GM18867 (cell line): ENCODE measurements at regions not wholly inside any gene's neighbourhood (a gene's known extent, or its start where the extent isn't known, plus 50 kb on each side); places are given as distances from the start of the nearest gene placed in this dataset.
"Not testable (repeated sequence)": the region's sequence is repeated elsewhere in the genome, so short reads cannot be mapped to it uniquely, and the experiment has no call there.

Source experiments
- ATAC-seq: cut with Tn5 transposase; IDR thresholded peaks from one replicate; pipeline ENCODE4 v1.9.1; 2021; ENCODE audit warnings: mild to moderate bottlenecking, moderate library complexity; ENCODE audit not compliant: unreplicated experiment

DNA sequence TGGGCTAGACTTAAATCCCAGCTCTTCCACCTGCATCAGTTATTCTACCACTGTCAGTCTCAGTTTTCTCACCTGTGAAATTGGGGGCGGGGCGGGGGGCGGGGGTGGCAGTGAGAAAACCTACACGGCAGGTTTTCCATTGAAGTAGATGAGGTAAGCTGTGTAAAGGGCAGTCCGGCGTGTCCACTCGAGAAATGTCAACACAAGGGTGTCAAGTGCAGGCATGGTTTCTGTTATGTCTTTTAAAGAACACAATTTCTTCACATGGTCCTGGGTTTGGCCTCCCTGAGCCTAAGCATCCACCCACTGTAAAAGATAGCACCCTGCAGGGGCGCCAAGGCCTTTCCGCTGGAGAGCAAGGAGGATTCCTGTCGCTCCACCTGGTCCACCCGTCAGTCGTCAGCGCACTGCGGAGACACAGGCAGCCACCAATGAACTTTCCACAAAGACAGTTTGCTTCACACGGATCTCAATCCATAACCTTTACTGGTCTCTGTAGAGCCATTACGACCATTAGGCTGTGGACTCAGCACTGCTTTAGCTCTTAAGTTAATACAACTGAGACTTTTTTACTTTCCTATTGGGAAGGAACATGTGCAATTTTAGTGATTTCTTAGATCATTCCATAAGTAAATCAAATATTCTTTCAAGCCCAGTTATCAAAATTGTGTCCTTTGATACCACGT is 99.5 kb upstream of the FOXB1 start:
- no peak for ATAC-seq

GRCh38 chr15:59896663-59897074 is 107.4 kb upstream of the FOXB1 start:
- ATAC-seq: no peak

- ATAC-seq: no peak
Measured at GRCh38 chr15:59894835-59895234, 109.3 kb upstream of the FOXB1 start.

DNA sequence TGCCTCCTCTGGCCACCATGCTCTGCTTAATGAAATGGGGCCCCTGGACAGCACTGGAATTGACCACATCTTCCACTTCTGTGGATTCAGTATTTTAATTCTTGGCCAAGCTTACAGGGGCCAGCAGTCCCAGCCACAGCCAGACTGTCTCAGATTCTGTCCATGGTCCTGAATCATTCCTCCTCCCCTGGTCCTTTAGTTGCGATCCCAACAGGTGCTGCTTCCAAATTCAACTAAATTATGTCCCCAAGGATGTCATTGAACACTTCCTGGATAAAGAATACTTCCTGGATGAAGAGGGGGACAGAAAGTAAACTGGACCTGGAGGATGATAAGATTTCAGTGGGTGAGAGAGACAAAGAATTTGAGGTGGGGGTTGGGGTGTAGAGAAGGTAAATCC is 111.1 kb upstream of the FOXB1 start:
- ATAC-seq: no peak

DNA sequence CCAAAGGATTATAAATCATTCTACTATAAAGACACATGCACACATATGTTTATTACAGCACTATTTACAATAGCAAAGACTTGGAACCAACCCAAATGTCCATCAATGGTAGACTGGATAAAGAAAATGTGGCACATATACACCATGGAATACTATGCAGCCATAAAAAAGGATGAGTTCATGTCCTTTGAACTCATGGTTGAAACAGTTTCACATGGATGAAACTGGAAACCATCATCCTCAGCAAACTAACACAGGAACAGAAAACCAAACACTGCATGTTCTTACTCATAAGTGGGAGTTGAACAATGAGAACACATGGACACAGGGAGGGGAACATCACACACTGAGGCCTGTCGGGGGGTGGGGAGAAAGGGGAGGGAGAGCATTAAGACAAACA is 116.2 kb upstream of the FOXB1 start:
- not testable (repeated sequence) for ATAC-seq

- no peak for ATAC-seq
Measured at GRCh38 chr15:59887211-59887610, 116.9 kb upstream of the FOXB1 start.

- ATAC-seq: no peak
Measured at GRCh38 chr15:59886441-59886840, 117.7 kb upstream of the FOXB1 start.

- ATAC-seq: no peak
Measured at GRCh38 chr15:59885832-59886231, 118.3 kb upstream of the FOXB1 start.

DNA sequence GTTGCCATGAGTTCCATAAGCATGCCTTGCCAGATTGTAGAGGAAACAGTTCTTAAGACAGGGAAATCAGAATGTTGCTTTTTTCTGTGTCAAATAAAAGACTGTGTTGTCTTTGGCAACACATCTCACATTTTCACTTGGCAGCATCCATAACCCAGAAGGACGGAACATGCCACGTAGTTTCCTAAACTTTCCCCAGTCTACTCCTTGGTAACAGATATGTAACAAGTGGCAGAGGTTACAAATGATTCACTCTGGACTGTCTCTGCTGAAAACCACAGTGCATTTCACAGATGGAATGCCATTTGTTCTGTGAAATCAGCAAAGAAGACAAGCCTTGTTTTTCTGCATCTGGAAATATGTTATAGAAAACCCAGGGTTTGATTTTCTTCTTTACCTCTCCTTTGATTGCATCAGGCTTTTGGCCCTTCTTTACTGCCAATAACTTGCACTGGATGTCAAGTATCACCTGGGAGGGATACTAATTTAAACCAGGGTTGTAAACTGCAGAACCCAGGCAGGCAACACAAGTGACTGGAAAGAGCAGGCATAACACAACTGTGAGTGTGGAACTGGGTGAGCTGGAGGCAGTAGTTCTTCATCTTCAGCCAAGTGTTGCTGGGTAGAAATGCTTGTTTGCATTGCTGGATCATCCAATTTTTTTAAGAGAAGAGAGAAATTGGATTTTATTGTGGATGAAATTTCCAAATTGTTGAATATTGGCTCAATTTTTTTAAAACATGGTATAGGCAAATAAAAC is 124.4 kb upstream of the FOXB1 start:
- no peak for ATAC-seq

DNA sequence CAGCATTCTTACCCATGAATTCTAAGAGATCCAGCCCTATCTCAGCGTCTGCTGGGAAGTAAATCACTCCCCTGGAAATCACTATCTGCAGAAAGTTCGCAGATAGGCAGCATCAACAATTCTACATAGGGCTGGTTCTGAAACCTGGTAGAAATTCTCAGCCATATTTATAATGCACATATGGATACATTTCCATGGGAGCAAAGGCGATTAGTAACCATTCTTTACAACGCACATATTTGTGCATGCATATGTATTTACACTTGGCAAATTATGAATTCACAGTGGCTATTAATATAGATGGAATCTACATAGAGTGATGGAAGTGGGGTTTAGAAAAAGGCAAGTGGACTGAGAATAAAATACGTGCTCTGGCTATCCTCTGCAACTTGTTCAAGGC is 128.0 kb upstream of the FOXB1 start:
- ATAC-seq: no peak

- no peak for ATAC-seq
Measured at GRCh38 chr15:59873644-59874272, 130.4 kb upstream of the FOXB1 start.

- ATAC-seq: no peak
Measured at GRCh38 chr15:59867086-59867855, 136.8 kb upstream of the FOXB1 start.

- ATAC-seq: no peak
Measured at GRCh38 chr15:59866642-59867041, 137.5 kb upstream of the FOXB1 start.

GRCh38 chr15:59862191-59863155 is 141.6 kb upstream of the FOXB1 start:
- no peak for ATAC-seq

DNA sequence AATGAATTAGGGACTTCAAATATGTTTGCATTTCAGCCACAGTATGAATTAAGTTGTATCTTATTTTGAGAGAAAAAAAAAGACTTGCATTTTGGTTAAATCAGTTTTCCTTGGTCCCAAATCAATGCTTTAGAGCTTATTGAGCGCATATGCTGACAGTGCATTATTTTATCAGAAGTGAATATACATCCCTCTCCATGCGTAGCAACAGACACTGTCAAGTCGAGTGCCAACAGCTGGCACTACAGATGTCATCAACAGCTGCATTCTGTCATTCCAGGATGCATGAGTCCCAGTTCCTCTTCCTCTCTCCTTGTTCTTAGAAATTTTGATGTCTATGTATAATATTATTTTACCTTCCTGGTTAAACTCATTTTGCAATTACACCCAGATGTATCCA is 156.1 kb upstream of the FOXB1 start:
- no peak for ATAC-seq

DNA sequence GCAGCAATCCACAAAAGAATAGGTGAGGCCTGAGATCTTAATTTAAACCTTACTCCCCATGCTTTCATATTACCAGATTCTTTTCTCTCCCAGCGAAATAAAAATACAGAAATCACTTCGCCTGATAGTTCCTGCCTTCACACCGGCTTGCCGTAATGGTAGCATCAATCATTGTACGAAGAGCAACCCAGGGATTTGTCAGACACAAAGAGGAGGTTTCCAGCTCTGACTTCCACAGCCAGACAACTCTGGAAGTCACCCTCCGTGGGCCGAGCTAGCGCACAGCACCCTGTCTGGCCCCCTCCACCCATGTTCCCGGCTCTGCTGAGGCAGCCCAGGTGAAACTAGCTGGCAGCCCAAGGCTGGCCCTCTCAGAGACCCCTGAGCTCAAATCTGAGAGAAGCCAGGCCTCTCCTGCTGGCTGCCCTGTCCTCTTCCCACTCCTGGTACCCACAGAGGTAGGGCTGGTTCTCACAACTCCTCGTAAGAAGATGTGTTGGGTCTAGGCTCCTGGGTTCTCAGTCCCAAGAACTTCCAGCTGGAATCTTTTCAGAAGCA is 156.9 kb upstream of the BNIP2 start:
- no peak for ATAC-seq

GRCh38 chr15:59843609-59844008 is 154.5 kb upstream of the BNIP2 start:
- ATAC-seq: no peak

- ATAC-seq: no peak
Measured at GRCh38 chr15:59841036-59841435, 151.9 kb upstream of the BNIP2 start.

DNA sequence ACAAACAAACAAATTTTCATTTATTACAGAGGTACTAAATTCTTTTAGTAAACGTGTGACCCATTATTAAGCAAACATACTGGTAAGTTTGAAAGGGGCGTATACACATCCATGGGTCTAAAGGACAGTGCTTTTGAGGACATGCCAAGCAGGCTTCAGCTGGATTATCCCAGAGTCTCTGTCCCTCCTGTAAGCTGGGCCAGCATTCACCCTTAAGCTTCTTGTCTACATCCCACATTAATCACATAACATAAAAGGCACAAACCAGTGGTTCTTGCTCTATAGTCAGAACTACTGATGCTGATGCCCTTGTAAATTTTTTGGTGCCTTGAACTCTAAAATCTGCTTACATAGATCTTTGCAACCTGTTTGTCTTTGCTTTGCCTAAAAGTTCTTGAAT is 150.8 kb upstream of the BNIP2 start:
- ATAC-seq: no peak

DNA sequence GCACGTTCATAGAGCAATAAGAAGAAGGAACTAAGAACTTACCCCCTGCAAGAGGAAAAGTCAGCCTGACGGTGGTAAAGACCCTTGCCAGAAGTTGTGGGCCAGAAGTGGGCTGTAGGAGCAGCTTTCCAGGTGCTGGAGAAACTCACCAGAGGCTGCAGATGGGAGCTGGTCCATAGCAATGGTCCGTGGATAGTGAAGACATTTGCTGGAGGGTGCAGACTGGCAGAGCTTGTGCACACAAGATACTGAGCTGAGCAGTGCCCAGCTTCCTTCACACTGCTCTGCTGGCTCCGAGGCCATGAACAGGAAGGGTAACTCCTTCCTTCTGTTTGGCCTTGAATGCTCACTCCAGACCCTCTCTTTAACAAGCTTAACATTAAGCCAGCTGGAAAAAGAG is 149.8 kb upstream of the BNIP2 start:
- ATAC-seq: no peak
